ENCODE measurements at regions not wholly inside any gene's neighbourhood (a gene's known extent, or its start where the extent isn't known, plus 50 kb on each side); places are given as distances from the start of the nearest gene placed in this dataset.

DNA sequence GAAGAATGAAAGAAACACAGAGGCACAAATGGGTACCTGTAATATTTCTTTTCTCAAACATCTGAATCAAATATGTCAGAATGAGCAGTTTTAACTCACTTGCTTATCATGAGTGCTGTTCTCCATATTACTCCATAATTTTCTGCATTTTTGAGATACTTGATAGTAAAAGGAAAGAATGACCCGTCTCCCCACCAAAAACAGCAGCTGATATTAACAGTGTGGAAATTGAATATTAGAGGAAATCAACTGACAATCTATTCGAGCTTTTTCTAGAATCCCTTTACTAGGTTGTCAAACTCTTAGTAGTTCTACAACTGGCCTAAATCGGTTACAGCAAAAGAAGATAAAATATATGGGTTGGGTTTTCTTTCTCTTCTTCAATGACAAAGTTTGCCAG, 49.9 kb upstream of the HELT start:
- TF ChIP-seq, protein P1, sequence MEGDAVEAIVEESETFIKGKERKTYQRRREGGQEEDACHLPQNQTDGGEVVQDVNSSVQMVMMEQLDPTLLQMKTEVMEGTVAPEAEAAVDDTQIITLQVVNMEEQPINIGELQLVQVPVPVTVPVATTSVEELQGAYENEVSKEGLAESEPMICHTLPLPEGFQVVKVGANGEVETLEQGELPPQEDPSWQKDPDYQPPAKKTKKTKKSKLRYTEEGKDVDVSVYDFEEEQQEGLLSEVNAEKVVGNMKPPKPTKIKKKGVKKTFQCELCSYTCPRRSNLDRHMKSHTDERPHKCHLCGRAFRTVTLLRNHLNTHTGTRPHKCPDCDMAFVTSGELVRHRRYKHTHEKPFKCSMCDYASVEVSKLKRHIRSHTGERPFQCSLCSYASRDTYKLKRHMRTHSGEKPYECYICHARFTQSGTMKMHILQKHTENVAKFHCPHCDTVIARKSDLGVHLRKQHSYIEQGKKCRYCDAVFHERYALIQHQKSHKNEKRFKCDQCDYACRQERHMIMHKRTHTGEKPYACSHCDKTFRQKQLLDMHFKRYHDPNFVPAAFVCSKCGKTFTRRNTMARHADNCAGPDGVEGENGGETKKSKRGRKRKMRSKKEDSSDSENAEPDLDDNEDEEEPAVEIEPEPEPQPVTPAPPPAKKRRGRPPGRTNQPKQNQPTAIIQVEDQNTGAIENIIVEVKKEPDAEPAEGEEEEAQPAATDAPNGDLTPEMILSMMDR (IDR thresholded peaks at IDR 0.05; ENCODE audit: low read depth, low read length), result no peak
- DNase-seq (ENCODE audit: extremely low read depth, low read depth), result no peak

All from AG09319 (cell line).